A549 (cell line): ENCODE measurements at regions not wholly inside any gene's neighbourhood (a gene's known extent, or its start where the extent isn't known, plus 50 kb on each side); places are given as distances from the start of the nearest gene placed in this dataset.

Experiments used
- ATAC-seq, 2 experiments: fragments of 200-7000 bp in 1 of 2; fragments of >200 bp in 1 of 2; cut with Nextera tagmentation in 1 of 2; cut with Tn5 transposase in 1 of 2; 3 replicates each; pipeline versions ENCODE4 v1.8.0 to v1.9.1; 2018 to 2020; ENCODE audit warnings: mild to moderate bottlenecking in 1 of 2, moderate library complexity in 1 of 2
- CTCF ChIA-PET: fragments of 300-600 bp; sonication (Branson Sonifier 250); formaldehyde crosslinking; extraction: SDS; loops from one replicate; lab custom pipeline; 2021; ENCODE audit warnings: antibody characterized with exemption, inconsistent platforms; lab: Yijun Ruan, JAX
- POLR2A ChIA-PET: fragments of 350-600 bp; formaldehyde crosslinking; extraction: SDS; loops from one replicate; lab custom pipeline; 2021; ENCODE audit warnings: antibody characterized with exemption, inconsistent platforms; lab: Yijun Ruan, JAX
- DNase-seq, 2 experiments: peaks; one replicate each; pipeline versions ENCODE4 v3.0.0 to v3.0.0-alpha.2; 2011 to 2016; ENCODE audit warnings: low read depth in 1 of 2, low spot score in 1 of 2
- FAIRE-seq: peaks from 2 replicates; lab custom pipeline; 2011; peaks lifted over from hg19 to GRCh38; lab: Jason Lieb, UNC
- H3K27ac ChIP-seq, 2 experiments: fragments of >200 bp; sonication (Bioruptor Twin); formaldehyde crosslinking; 3 replicates each; pipeline ENCODE4 v1.5.1; 2016 to 2017
- H3K4me1 ChIP-seq: fragments of >200 bp; sonication (Bioruptor Twin); formaldehyde crosslinking; 3 replicates; pipeline ENCODE4 v1.6.1; 2016
- H3K4me2 ChIP-seq: fragments of >200 bp; sonication (Bioruptor Twin); formaldehyde crosslinking; 3 replicates; pipeline ENCODE4 v1.6.1; 2016
- H3K4me3 ChIP-seq: fragments of >200 bp; sonication (Bioruptor Twin); formaldehyde crosslinking; 3 replicates; pipeline ENCODE4 v1.5.1; 2016
- H3K9me3 ChIP-seq: fragments of >200 bp; sonication (Bioruptor Twin); formaldehyde crosslinking; 3 replicates; pipeline ENCODE4 v1.6.1; 2016
- CEBPB ChIP-seq, 2 experiments: fragments of >200 bp in 1 of 2; sonication (Bioruptor Twin) in 1 of 2; formaldehyde crosslinking in 1 of 2; IDR thresholded peaks; 2 replicates each; pipeline ENCODE4 v1.6.1; 2012 to 2016
- EHF ChIP-seq: fragments of 250-450 bp; sonication (Bioruptor Pico); IDR thresholded peaks from 2 replicates; pipeline ENCODE4 v1.5.0; 2020; ENCODE audit warnings: mild to moderate bottlenecking
- EHMT2 ChIP-seq: fragments of 200-600 bp; sonication (generic); IDR thresholded peaks from 2 replicates; pipeline ENCODE4 v1.6.1; 2016; ENCODE audit warnings: antibody characterized with exemption, low read depth, mild to moderate bottlenecking, moderate library complexity
- FOSB ChIP-seq: fragments of 250-450 bp; sonication (Bioruptor Pico); IDR thresholded peaks from 2 replicates; pipeline ENCODE4 v1.5.0; 2020; ENCODE audit warnings: mild to moderate bottlenecking, moderate library complexity
- FOSL2 ChIP-seq, 2 experiments: fragments of 450-650 bp in 1 of 2; fragments of >200 bp in 1 of 2; sonication (Bioruptor Twin) in 1 of 2; formaldehyde crosslinking; IDR thresholded peaks; 2 replicates each; pipeline versions ENCODE4 v1.5.0 to v1.6.1; 2016 to 2020; ENCODE audit warnings: mild to moderate bottlenecking in 1 of 2, moderate library complexity in 1 of 2
- GATA3 ChIP-seq: IDR thresholded peaks from 2 replicates; pipeline ENCODE4 v1.6.1; 2012; ENCODE audit warnings: borderline replicate concordance
- HDAC2 ChIP-seq: fragments of 200-600 bp; sonication (generic); IDR thresholded peaks from 2 replicates; pipeline ENCODE4 v1.6.1; 2016
- HEYL ChIP-seq: fragments of 250-450 bp; sonication (Bioruptor Pico); IDR thresholded peaks from 2 replicates; pipeline ENCODE4 v1.8.0; 2021; ENCODE audit warnings: mild to moderate bottlenecking, moderate library complexity
- KDM1A ChIP-seq: fragments of 200-600 bp; sonication (generic); IDR thresholded peaks from 2 replicates; pipeline ENCODE4 v1.6.1; 2016; ENCODE audit warnings: low read depth, mild to moderate bottlenecking
- KDM5A ChIP-seq: fragments of 200-600 bp; sonication (generic); IDR thresholded peaks from 2 replicates; pipeline ENCODE4 v1.6.1; 2016; ENCODE audit warnings: antibody characterized with exemption, mild to moderate bottlenecking
- MAZ ChIP-seq: fragments of 150-350 bp; IDR thresholded peaks from 2 replicates; pipeline ENCODE4 v1.6.1; 2014; ENCODE audit warnings: antibody characterized with exemption, low read depth, low read length, borderline replicate concordance
- NFE2L2 ChIP-seq: fragments of 150-350 bp; conservative IDR thresholded peaks from 2 replicates; pipeline ENCODE4 v1.6.1; 2014; ENCODE audit warnings: low read length
- POLR2A ChIP-seq: IDR thresholded peaks from 2 replicates; pipeline ENCODE4 v1.6.1; 2012; ENCODE audit warnings: mild to moderate bottlenecking, low read length
- RARB ChIP-seq: fragments of 250-450 bp; sonication (Bioruptor Pico); IDR thresholded peaks from 2 replicates; pipeline ENCODE4 v1.8.0; 2021; ENCODE audit warnings: mild to moderate bottlenecking, moderate library complexity
- RNF2 ChIP-seq: fragments of 200-600 bp; sonication (generic); IDR thresholded peaks from 2 replicates; pipeline ENCODE4 v1.6.1; 2016; ENCODE audit warnings: low read depth, mild to moderate bottlenecking, antibody characterized with exemption, moderate library complexity, borderline replicate concordance
- SMC3 ChIP-seq: fragments of >200 bp; sonication (Bioruptor Twin); formaldehyde crosslinking; IDR thresholded peaks from 3 replicates; pipeline ENCODE4 v1.6.1; 2018; ENCODE audit warnings: inconsistent platforms
- SREBF2 ChIP-seq: fragments of 450-650 bp; IDR thresholded peaks from 2 replicates; pipeline ENCODE4 v1.6.1; 2014; ENCODE audit warnings: mild to moderate bottlenecking, moderate library complexity
- TFCP2L1 ChIP-seq: fragments of 250-450 bp; sonication (Bioruptor Pico); IDR thresholded peaks from 2 replicates; pipeline ENCODE4 v1.5.0; 2021; ENCODE audit warnings: mild to moderate bottlenecking
- ZFP36 ChIP-seq: fragments of 450-650 bp; IDR thresholded peaks from 2 replicates; pipeline ENCODE4 v1.6.1; 2014; ENCODE audit warnings: borderline replicate concordance; ENCODE audit not compliant: partially characterized antibody
- ZNF302 ChIP-seq: fragments of 250-450 bp; sonication (Bioruptor Pico); IDR thresholded peaks from 2 replicates; pipeline ENCODE4 v1.9.0; 2021; ENCODE audit warnings: inconsistent platforms, mild to moderate bottlenecking, moderate library complexity
- WGBS: methylation state at CpG from one replicate; pipeline ENCODE4 v1.1.6; 2017; ENCODE audit errors: missing lambda C conversion rate; 5-methylcytosine and 5-hydroxymethylcytosine counted together
- TF ChIP-seq, protein P1 (sequence below): IDR thresholded peaks from 2 replicates; pipeline ENCODE4 v1.6.1; 2012
- TF ChIP-seq, protein P2 (sequence below): IDR thresholded peaks from 2 replicates; pipeline ENCODE4 v1.6.1; 2012; ENCODE audit warnings: low read depth, borderline replicate concordance
- TF ChIP-seq, protein P3 (sequence below): fragments of 450-650 bp; IDR thresholded peaks from 2 replicates; pipeline ENCODE4 v1.6.1; 2014; ENCODE audit warnings: antibody characterized with exemption
- TF ChIP-seq, protein P4 (sequence below): fragments of 250-450 bp; sonication (Bioruptor Pico); IDR thresholded peaks from 2 replicates; pipeline ENCODE4 v1.5.0; 2021; ENCODE audit warnings: mild to moderate bottlenecking, moderate library complexity, borderline replicate concordance
- TF ChIP-seq, protein P5 (sequence below): fragments of 250-450 bp; sonication (Bioruptor Pico); IDR thresholded peaks from 2 replicates; pipeline ENCODE4 v1.5.0; 2020; ENCODE audit warnings: low read depth, mild to moderate bottlenecking, moderate library complexity
- TF ChIP-seq, protein P6 (sequence below): IDR thresholded peaks from 2 replicates; pipeline ENCODE4 v1.6.1; 2012

DNA sequence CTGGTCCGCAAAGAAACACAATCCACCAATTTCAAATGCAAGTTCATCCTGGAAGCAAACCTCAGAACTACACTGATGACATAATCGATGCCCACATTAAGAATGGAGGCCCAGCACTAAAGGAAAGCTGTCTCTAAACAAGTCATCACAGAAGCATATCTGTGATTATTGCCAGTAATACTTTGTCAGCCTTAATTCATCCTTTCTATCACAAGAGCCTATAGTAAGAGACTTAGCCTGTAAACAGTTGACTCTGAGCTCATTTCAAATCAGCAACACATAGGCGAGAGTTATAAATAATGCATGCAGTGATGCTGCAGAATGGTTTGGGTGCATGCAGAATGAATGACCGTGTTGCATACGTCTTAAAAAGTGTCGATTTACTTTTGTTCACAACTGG is 105.9 kb upstream of the ZFP42 start:
- 83% methylated on average over 6 of the region's 6 CpGs for WGBS
- ATAC-seq (no peak), DNase-seq (no peak), FAIRE-seq (no peak)
- no peaks in the 10 kb centered on the region for H3K4me1 ChIP-seq
- no peak overlapping the region for H3K4me2 ChIP-seq
- ChIA-PET CTCF (no interaction called here), POLR2A (no interaction called here)
- H3K4me3 ChIP-seq: no peak overlapping the region
- TF ChIP-seq KDM5A (no peak), KDM1A (no peak), FOSB (CRISPR knock-in tag) (no peak), NFE2L2 (no peak), ZFP36 (no peak), EHF (CRISPR knock-in tag) (no peak), MAZ (no peak), EHMT2 (no peak), ZNF302 (no peak), HDAC2 (no peak), FOSL2 (IDR thresholded peaks at IDR 0.05) (no peak), FOSL2 (CRISPR knock-in tag; IDR thresholded peaks at IDR 0.05) (no peak), POLR2A (no peak), SREBF2 (no peak), RARB (CRISPR knock-in tag) (no peak)
- TF ChIP-seq, protein P1, sequence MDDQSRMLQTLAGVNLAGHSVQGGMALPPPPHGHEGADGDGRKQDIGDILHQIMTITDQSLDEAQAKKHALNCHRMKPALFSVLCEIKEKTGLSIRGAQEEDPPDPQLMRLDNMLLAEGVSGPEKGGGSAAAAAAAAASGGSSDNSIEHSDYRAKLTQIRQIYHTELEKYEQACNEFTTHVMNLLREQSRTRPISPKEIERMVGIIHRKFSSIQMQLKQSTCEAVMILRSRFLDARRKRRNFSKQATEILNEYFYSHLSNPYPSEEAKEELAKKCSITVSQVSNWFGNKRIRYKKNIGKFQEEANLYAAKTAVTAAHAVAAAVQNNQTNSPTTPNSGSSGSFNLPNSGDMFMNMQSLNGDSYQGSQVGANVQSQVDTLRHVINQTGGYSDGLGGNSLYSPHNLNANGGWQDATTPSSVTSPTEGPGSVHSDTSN: no peak
- TF ChIP-seq, protein P2, sequence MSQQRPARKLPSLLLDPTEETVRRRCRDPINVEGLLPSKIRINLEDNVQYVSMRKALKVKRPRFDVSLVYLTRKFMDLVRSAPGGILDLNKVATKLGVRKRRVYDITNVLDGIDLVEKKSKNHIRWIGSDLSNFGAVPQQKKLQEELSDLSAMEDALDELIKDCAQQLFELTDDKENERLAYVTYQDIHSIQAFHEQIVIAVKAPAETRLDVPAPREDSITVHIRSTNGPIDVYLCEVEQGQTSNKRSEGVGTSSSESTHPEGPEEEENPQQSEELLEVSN: no peak
- TF ChIP-seq, protein P3, sequence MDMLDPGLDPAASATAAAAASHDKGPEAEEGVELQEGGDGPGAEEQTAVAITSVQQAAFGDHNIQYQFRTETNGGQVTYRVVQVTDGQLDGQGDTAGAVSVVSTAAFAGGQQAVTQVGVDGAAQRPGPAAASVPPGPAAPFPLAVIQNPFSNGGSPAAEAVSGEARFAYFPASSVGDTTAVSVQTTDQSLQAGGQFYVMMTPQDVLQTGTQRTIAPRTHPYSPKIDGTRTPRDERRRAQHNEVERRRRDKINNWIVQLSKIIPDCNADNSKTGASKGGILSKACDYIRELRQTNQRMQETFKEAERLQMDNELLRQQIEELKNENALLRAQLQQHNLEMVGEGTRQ: no peak
- TF ChIP-seq, protein P4, sequence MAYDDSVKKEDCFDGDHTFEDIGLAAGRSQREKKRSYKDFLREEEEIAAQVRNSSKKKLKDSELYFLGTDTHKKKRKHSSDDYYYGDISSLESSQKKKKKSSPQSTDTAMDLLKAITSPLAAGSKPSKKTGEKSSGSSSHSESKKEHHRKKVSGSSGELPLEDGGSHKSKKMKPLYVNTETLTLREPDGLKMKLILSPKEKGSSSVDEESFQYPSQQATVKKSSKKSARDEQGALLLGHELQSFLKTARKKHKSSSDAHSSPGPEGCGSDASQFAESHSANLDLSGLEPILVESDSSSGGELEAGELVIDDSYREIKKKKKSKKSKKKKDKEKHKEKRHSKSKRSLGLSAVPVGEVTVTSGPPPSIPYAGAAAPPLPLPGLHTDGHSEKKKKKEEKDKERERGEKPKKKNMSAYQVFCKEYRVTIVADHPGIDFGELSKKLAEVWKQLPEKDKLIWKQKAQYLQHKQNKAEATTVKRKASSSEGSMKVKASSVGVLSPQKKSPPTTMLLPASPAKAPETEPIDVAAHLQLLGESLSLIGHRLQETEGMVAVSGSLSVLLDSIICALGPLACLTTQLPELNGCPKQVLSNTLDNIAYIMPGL (CRISPR knock-in tag): no peak
- H3K9me3 ChIP-seq: no peaks in the 10 kb centered on the region
- H3K27ac ChIP-seq: no peak overlapping the region

DNA sequence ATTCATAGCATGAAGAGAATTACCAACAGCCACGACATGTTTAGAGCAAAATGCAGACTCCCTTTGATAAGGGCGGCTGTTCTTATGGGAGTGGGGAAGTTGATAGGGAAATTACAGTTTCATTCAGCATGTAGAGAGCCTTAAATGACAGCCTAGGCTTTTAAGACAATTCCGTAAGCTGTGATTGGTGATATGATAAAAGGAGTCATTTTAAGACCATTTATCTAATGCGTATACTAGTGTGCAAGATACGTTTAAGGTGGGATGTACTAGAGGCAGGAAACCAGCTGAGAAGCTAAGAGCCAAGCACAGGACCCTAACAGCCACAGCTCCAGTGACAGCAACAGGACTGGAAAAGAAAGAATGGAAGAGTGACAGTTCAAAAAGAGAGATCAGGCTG is 102.2 kb upstream of the ZFP42 start:
- Histone ChIP-seq H3K27ac (no peak overlapping the region), H3K4me3 (no peak overlapping the region), H3K4me1 (no peaks in the 10 kb centered on the region), H3K9me3 (no peaks in the 10 kb centered on the region), H3K4me2 (no peak overlapping the region)
- TF ChIP-seq HDAC2 (no peak), KDM5A (no peak), HEYL (CRISPR knock-in tag) (no peak), SMC3 (no peak), CEBPB (IDR thresholded peaks at IDR 0.05) (no peak), RNF2 (no peak), GATA3 (no peak), SREBF2 (no peak), TFCP2L1 (CRISPR knock-in tag) (no peak)
- TF ChIP-seq, protein P5, sequence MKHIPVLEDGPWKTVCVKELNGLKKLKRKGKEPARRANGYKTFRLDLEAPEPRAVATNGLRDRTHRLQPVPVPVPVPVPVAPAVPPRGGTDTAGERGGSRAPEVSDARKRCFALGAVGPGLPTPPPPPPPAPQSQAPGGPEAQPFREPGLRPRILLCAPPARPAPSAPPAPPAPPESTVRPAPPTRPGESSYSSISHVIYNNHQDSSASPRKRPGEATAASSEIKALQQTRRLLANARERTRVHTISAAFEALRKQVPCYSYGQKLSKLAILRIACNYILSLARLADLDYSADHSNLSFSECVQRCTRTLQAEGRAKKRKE (CRISPR knock-in tag): no peak
- TF ChIP-seq, protein P6, sequence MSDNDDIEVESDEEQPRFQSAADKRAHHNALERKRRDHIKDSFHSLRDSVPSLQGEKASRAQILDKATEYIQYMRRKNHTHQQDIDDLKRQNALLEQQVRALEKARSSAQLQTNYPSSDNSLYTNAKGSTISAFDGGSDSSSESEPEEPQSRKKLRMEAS: no peak
- no peak for ATAC-seq
- no peak for DNase-seq
- no peak for FAIRE-seq
- POLR2A ChIA-PET: no interaction called here
- 80% methylated on average over 5 of the region's 5 CpGs for WGBS
- CTCF ChIA-PET: no interaction called here
